ENCODE measurements at regions not wholly inside any gene's neighbourhood (a gene's known extent, or its start where the extent isn't known, plus 50 kb on each side); places are given as distances from the start of the nearest gene placed in this dataset.

DNA sequence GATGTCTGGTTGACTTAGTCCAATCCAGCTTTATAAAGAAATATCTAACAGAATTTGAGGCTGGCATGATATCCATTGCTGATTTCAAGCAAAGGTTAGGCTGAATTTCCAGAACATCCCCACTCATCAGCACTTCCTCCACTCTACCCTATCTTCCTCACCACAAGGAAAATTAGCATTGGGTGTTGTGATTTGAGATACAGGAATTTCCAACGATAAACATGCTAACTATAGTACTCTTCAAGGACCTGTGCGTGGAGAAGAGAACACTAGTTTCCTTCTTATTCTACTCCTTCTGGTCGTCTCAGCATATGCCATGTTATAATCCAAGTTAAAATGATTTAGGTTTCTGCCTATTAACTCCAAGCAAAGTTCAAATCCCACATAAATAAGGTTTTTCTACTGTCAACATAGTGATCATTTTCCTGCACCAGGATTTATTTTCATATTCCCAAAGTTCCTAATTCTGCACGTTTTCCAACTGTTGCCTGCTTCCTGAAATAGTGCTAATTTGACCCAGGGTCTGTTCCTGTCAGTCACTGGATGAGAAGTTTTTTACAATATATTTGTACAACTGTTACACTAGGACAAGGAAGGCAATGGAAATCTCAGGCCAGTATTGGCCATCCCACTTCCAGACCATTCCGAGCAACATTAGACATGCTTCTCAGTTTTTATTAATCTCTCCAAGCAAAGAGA, 177.6 kb upstream of the EDNRA start:
- H4K20me1 ChIP-seq (ENCODE audit: insufficient read depth, poor library complexity, severe bottlenecking) = no peaks in the 10 kb centered on the region
- H3K9me3 ChIP-seq (ENCODE audit: low read depth) = no peaks in the 10 kb centered on the region
- TF ChIP-seq EZH2phosphoT487 (IDR thresholded peaks at IDR 0.05; ENCODE audit: low read depth, severe bottlenecking, unreplicated experiment) (no peak), EZH2 (IDR thresholded peaks at IDR 0.05; ENCODE audit: borderline replicate concordance) (no peak)
- TF ChIP-seq, protein P1, sequence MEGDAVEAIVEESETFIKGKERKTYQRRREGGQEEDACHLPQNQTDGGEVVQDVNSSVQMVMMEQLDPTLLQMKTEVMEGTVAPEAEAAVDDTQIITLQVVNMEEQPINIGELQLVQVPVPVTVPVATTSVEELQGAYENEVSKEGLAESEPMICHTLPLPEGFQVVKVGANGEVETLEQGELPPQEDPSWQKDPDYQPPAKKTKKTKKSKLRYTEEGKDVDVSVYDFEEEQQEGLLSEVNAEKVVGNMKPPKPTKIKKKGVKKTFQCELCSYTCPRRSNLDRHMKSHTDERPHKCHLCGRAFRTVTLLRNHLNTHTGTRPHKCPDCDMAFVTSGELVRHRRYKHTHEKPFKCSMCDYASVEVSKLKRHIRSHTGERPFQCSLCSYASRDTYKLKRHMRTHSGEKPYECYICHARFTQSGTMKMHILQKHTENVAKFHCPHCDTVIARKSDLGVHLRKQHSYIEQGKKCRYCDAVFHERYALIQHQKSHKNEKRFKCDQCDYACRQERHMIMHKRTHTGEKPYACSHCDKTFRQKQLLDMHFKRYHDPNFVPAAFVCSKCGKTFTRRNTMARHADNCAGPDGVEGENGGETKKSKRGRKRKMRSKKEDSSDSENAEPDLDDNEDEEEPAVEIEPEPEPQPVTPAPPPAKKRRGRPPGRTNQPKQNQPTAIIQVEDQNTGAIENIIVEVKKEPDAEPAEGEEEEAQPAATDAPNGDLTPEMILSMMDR (IDR thresholded peaks at IDR 0.05; ENCODE audit: poor library complexity) = no peak
- no peaks in the 10 kb centered on the region for H3K36me3 ChIP-seq (replicated peaks; ENCODE audit: insufficient read depth, low read depth)
- H3K4me2 ChIP-seq = no peak overlapping the region
- no peaks in the 10 kb centered on the region for H3K4me1 ChIP-seq (ENCODE audit: insufficient read depth)
- 83% methylated on average over 5 of the region's 5 CpGs for WGBS (ENCODE audit: low lambda C conversion rate, missing lambda C conversion rate)
- H3K9me2 ChIP-seq (replicated peaks; ENCODE audit: insufficient read depth) = no peaks in the 10 kb centered on the region
- no peak overlapping the region for H2AFZ ChIP-seq
- H3K4me3 ChIP-seq = no peak overlapping the region
- no peak for DNase-seq (ENCODE audit: low spot score)
- H3K79me2 ChIP-seq = no peaks in the 10 kb centered on the region
- no peaks in the 10 kb centered on the region for H3K27me3 ChIP-seq
- no peak overlapping the region for H3K27ac ChIP-seq

DNA sequence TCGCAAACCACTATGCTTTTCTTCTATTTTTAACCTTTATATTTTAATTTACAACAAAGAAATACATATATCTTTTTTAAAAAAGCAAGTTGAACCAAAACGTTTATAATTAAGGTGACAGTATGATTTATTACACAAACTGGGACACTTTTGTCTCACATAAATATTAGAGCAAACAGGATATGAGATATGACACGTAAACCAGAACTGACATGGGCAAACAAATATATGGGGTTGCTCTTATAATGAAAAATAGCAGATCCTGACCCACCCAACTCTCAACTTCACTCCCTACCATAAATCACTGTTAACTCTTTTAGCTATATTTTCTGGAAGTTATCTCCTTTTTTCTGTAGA, 177.0 kb upstream of the EDNRA start:
- H3K36me3 ChIP-seq (replicated peaks; ENCODE audit: insufficient read depth, low read depth) = no peaks in the 10 kb centered on the region
- no peak overlapping the region for H3K4me2 ChIP-seq
- H4K20me1 ChIP-seq (ENCODE audit: insufficient read depth, poor library complexity, severe bottlenecking) = no peaks in the 10 kb centered on the region
- H3K9me2 ChIP-seq (replicated peaks; ENCODE audit: insufficient read depth) = no peaks in the 10 kb centered on the region
- H2AFZ ChIP-seq = no peak overlapping the region
- no peaks in the 10 kb centered on the region for H3K9me3 ChIP-seq (ENCODE audit: low read depth)
- no peaks in the 10 kb centered on the region for H3K79me2 ChIP-seq
- no peak overlapping the region for H3K27ac ChIP-seq
- no peaks in the 10 kb centered on the region for H3K4me1 ChIP-seq (ENCODE audit: insufficient read depth)
- H3K4me3 ChIP-seq = no peak overlapping the region
- H3K27me3 ChIP-seq = no peaks in the 10 kb centered on the region
- WGBS (ENCODE audit: low lambda C conversion rate, missing lambda C conversion rate) = 72% methylated on average over 3 of the region's 3 CpGs
- no peak for TF ChIP-seq EZH2phosphoT487 (IDR thresholded peaks at IDR 0.05; ENCODE audit: low read depth, severe bottlenecking, unreplicated experiment)
- no peak for TF ChIP-seq EZH2 (IDR thresholded peaks at IDR 0.05; ENCODE audit: borderline replicate concordance)
- TF ChIP-seq, protein P1 (IDR thresholded peaks at IDR 0.05; ENCODE audit: poor library complexity) = no peak
- DNase-seq (ENCODE audit: low spot score) = no peak

DNA sequence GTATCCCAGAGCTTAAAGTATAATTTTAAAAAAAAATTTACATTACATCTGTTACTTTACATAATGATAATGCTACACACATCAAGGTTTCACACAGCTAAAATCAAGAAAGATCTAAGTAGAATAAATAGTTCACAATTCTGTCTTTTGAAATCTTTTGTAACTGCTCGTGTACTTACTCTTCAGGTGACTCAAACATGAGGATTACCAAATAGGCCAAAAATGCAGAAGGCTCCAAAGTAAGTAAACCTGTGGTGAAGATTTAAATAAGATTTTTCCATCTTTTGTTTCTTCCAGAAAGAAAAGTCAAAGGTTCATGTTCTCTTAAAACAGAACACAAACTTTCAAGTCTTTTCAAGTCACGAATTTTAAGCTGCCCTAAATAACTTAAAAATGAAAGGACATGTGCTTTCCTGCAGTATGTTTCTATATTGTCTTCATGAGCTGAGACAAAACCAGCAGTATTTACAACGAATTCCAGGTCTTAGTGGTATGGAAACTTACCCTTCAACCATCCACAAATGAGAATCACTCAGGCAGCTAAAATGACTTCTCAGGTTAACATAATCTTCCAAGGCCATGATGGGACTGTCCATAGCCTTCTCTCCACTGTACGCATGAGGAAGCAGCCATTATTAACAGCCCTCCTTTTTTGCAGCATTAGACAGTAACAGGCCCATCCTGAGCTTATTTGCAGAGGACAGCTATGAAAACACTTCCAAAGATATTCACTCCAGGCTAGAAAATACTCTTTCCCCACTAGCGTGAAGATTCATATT, 172.8 kb upstream of the EDNRA start:
- DNase-seq (ENCODE audit: low spot score) = no peak
- 84% methylated on average over 5 of the region's 5 CpGs for WGBS (ENCODE audit: low lambda C conversion rate, missing lambda C conversion rate)
- H3K36me3 ChIP-seq (replicated peaks; ENCODE audit: insufficient read depth, low read depth) = no peaks in the 10 kb centered on the region
- H3K4me2 ChIP-seq = no peak overlapping the region
- H3K27me3 ChIP-seq = no peaks in the 10 kb centered on the region
- H3K79me2 ChIP-seq = no peaks in the 10 kb centered on the region
- H3K9me2 ChIP-seq (replicated peaks; ENCODE audit: insufficient read depth) = no peaks in the 10 kb centered on the region
- no peaks in the 10 kb centered on the region for H4K20me1 ChIP-seq (ENCODE audit: insufficient read depth, poor library complexity, severe bottlenecking)
- H3K9me3 ChIP-seq (ENCODE audit: low read depth) = no peaks in the 10 kb centered on the region
- no peaks in the 10 kb centered on the region for H3K4me1 ChIP-seq (ENCODE audit: insufficient read depth)
- TF ChIP-seq EZH2phosphoT487 (IDR thresholded peaks at IDR 0.05; ENCODE audit: low read depth, severe bottlenecking, unreplicated experiment) (no peak), EZH2 (IDR thresholded peaks at IDR 0.05; ENCODE audit: borderline replicate concordance) (no peak)
- TF ChIP-seq, protein P1 (IDR thresholded peaks at IDR 0.05; ENCODE audit: poor library complexity) = no peak
- H3K4me3 ChIP-seq = no peak overlapping the region
- H2AFZ ChIP-seq = no peak overlapping the region
- no peak overlapping the region for H3K27ac ChIP-seq
